ENCODE measurements at regions not wholly inside any gene's neighbourhood (a gene's known extent, or its start where the extent isn't known, plus 50 kb on each side); places are given as distances from the start of the nearest gene placed in this dataset.

DNA sequence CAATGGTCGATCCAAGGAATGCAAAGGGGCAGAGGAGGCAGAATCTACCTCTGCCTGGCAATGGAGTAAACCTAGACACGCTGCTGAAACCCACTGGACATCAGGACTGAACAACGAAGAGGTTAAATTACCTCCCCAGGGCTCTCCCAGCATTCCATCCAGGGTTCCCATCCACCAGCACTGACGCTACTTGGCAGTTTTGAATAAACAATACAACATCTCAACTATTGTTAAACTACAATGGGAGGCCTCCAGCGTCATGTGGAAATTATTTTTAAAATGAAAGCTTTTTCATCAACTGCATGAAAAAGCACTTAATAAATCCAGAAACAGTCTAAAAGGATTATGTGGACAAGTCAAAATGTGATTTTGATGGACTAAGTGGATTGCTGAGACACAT lies 96.8 kb upstream of the NHSL1 start:
- Histone ChIP-seq H3K27ac (ENCODE audit: low read depth, low read length) (no peak overlapping the region), H3K27me3 (replicated peaks in 1 of 4; ENCODE audit: control insufficient read depth in 3 of 4, extremely low read depth in 1 of 4, insufficient read depth in 3 of 4, low read length in 3 of 4) (no peaks in the 10 kb centered on the region; a peak in 1 of 7 replicates), H4K5ac (ENCODE audit: insufficient read length, low read depth, low read length) (no peak overlapping the region), H3K79me2 (ENCODE audit: control insufficient read depth in 1 of 2, insufficient read depth in 2 of 2, low read length in 2 of 2) (peaks cover 0 to 7% of the 10 kb centered on the region in 2 experiments; a peak in 2 of 4 replicates), H3K9ac (replicated peaks in 1 of 4; ENCODE audit: extremely low read depth in 1 of 4, low read depth in 3 of 4, low read length in 3 of 4) (no peak overlapping the region), H4K91ac (replicated peaks; ENCODE audit: insufficient read length, low read length) (no peak overlapping the region), H3K79me1 (ENCODE audit: low read depth, low read length) (no peaks in the 10 kb centered on the region), H2BK15ac (ENCODE audit: low read length) (no peak overlapping the region), H3K4me3 (ENCODE audit: extremely low read depth in 1 of 4, insufficient read depth in 2 of 4, low read depth in 3 of 4, low read length in 4 of 4) (no peak overlapping the region), H2AFZ (ENCODE audit: low read length) (no peak overlapping the region), H3K56ac (replicated peaks; ENCODE audit: insufficient read length, low read depth, low read length) (no peak overlapping the region), H3K14ac (ENCODE audit: insufficient read length) (no peak overlapping the region), H2AK5ac (ENCODE audit: low read depth, low read length) (no peak overlapping the region), H3K4ac (replicated peaks; ENCODE audit: insufficient read length, low read depth, low read length) (no peak overlapping the region), H3K23me2 (ENCODE audit: low read depth, low read length) (no peaks in the 10 kb centered on the region), H3K4me1 (replicated peaks in 1 of 4; ENCODE audit: control insufficient read depth in 3 of 4, insufficient read depth in 4 of 4, low read length in 3 of 4) (peaks cover 3 to 23% (median 18%) of the 10 kb centered on the region in 4 experiments), H2BK5ac (ENCODE audit: low read depth, low read length) (no peak overlapping the region), H4K8ac (ENCODE audit: extremely low read depth, insufficient read depth, low read length) (no peak overlapping the region), H4K20me1 (replicated peaks in 1 of 2; ENCODE audit: control insufficient read depth in 1 of 2, insufficient read depth in 2 of 2, low read length in 2 of 2) (no peaks in the 10 kb centered on the region), H3K18ac (ENCODE audit: extremely low read depth, low read length) (no peak overlapping the region), H2BK120ac (replicated peaks; ENCODE audit: low read depth, low read length) (no peak overlapping the region), H3K23ac (ENCODE audit: insufficient read length) (no peak overlapping the region), H2BK12ac (ENCODE audit: low read depth, low read length) (no peak overlapping the region), H3K4me2 (ENCODE audit: insufficient read depth in 1 of 2, low read depth in 2 of 2, low read length in 2 of 2) (no peak overlapping the region; a peak in 1 of 4 replicates), H3K9me3 (ENCODE audit: insufficient read depth in 2 of 2, low read depth in 1 of 2, low read length in 1 of 2) (no peaks in the 10 kb centered on the region), H2BK20ac (ENCODE audit: low read length) (no peak overlapping the region), H3K36me3 (ENCODE audit: control insufficient read depth in 2 of 4, insufficient read depth in 4 of 4, low read length in 3 of 4) (no peaks in the 10 kb centered on the region)
- DNase-seq (ENCODE audit: low read depth in 1 of 2, low spot score in 2 of 2), result no peak
- WGBS, 2 experiments (ENCODE audit: extremely low coverage in 1 of 2, insufficient coverage in 1 of 2, insufficient read length in 1 of 2, insufficient replicate concordance in 2 of 2, low coverage in 1 of 2, low lambda C conversion rate in 2 of 2, missing lambda C conversion rate in 1 of 2), result 73% methylated on average over 5 of the region's 5 CpGs; no CpG with 5 or more reads in 1 of the 2 experiments
- ChIA-PET CTCF (ENCODE audit: partially characterized antibody) (no interaction called here), POLR2A (ENCODE audit: partially characterized antibody) (interaction anchor here (0.9 kb wide), 1 partner anchor 79 kb away, joined by 3 read pairs; no protein-coding TSS in a partner anchor)
- FAIRE-seq, result no peak
- TF ChIP-seq PHF8 (conservative IDR thresholded peaks at IDR 0.05; ENCODE audit: low read depth, low read length), result no peak
- no peak for TF ChIP-seq HDAC2 (IDR thresholded peaks at IDR 0.05; ENCODE audit: borderline replicate concordance in 1 of 2, low read depth in 2 of 2, low read length in 2 of 2)
- no peak for TF ChIP-seq ASH2L (IDR thresholded peaks at IDR 0.05; ENCODE audit: low read length)
- no peak for TF ChIP-seq NRF1 (IDR thresholded peaks at IDR 0.05; ENCODE audit: low read depth, low read length)
- no peak for TF ChIP-seq BRCA1 (IDR thresholded peaks at IDR 0.05; ENCODE audit: low read depth, low read length)
- TF ChIP-seq, protein P1, sequence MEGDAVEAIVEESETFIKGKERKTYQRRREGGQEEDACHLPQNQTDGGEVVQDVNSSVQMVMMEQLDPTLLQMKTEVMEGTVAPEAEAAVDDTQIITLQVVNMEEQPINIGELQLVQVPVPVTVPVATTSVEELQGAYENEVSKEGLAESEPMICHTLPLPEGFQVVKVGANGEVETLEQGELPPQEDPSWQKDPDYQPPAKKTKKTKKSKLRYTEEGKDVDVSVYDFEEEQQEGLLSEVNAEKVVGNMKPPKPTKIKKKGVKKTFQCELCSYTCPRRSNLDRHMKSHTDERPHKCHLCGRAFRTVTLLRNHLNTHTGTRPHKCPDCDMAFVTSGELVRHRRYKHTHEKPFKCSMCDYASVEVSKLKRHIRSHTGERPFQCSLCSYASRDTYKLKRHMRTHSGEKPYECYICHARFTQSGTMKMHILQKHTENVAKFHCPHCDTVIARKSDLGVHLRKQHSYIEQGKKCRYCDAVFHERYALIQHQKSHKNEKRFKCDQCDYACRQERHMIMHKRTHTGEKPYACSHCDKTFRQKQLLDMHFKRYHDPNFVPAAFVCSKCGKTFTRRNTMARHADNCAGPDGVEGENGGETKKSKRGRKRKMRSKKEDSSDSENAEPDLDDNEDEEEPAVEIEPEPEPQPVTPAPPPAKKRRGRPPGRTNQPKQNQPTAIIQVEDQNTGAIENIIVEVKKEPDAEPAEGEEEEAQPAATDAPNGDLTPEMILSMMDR (IDR thresholded peaks at IDR 0.05; ENCODE audit: control extremely low read depth in 1 of 3, insufficient read depth in 1 of 3, low read depth in 1 of 3, low read length in 3 of 3), result no peak
- TF ChIP-seq TCF12 (IDR thresholded peaks at IDR 0.05; ENCODE audit: low read depth, low read length), result no peak
- no peak for TF ChIP-seq YY1 (IDR thresholded peaks at IDR 0.05; ENCODE audit: low read depth, low read length)
- no peak for TF ChIP-seq BCL11A (IDR thresholded peaks at IDR 0.05; ENCODE audit: low read depth in 2 of 2, low read length in 2 of 2)
- TF ChIP-seq GABPA (IDR thresholded peaks at IDR 0.05; ENCODE audit: borderline replicate concordance, insufficient read depth, low read length), result no peak
